ENCODE measurements at regions not wholly inside any gene's neighbourhood (a gene's known extent, or its start where the extent isn't known, plus 50 kb on each side); places are given as distances from the start of the nearest gene placed in this dataset.

- DNase-seq = no peak
Observed at GRCh38 chr16:79915761-79916160, 315.2 kb upstream of the MAF start.

GRCh38 chr16:79914961-79915720, 314.6 kb upstream of the MAF start:
- DNase-seq = no peak

GRCh38 chr16:79912592-79913310, 312.2 kb upstream of the MAF start:
- DNase-seq = no peak

- no peak for DNase-seq
Observed at GRCh38 chr16:79911660-79912059, 311.1 kb upstream of the MAF start.

- DNase-seq = no peak
Observed at GRCh38 chr16:79909571-79909970, 309.0 kb upstream of the MAF start.

- DNase-seq = no peak
Observed at GRCh38 chr16:79903471-79903870, 302.9 kb upstream of the MAF start.

GRCh38 chr16:79902351-79902750, 301.8 kb upstream of the MAF start:
- no peak for DNase-seq

- DNase-seq = no peak
Observed at GRCh38 chr16:79901522-79901921, 301.0 kb upstream of the MAF start.

GRCh38 chr16:79899716-79900115, 299.2 kb upstream of the MAF start:
- no peak for DNase-seq

- DNase-seq = no peak
Observed at GRCh38 chr16:79899316-79899715, 298.8 kb upstream of the MAF start.

- DNase-seq = no peak
Observed at GRCh38 chr16:79898703-79899102, 298.2 kb upstream of the MAF start.

- DNase-seq = no peak
Observed at GRCh38 chr16:79897453-79898146, 297.1 kb upstream of the MAF start.

- no peak for DNase-seq
Observed at GRCh38 chr16:79897104-79897452, 296.5 kb upstream of the MAF start.

GRCh38 chr16:79895917-79896203, 295.3 kb upstream of the MAF start:
- DNase-seq = no peak

GRCh38 chr16:79895053-79895916, 294.7 kb upstream of the MAF start:
- DNase-seq = no peak

GRCh38 chr16:79893445-79893844, 292.9 kb upstream of the MAF start:
- DNase-seq = no peak

GRCh38 chr16:79892278-79892677, 291.7 kb upstream of the MAF start:
- no peak for DNase-seq

GRCh38 chr16:79891458-79891857, 290.9 kb upstream of the MAF start:
- no peak for DNase-seq

- DNase-seq = no peak
Observed at GRCh38 chr16:79887541-79888540, 287.3 kb upstream of the MAF start.

GRCh38 chr16:79885320-79885719, 284.8 kb upstream of the MAF start:
- DNase-seq = no peak

GRCh38 chr16:79883494-79883893, 283.0 kb upstream of the MAF start:
- no peak for DNase-seq

All from NCI-H2081 treated with DMSO at 0.1 percent for 48 hours (cell line).